Uterus (tissue), 2 donors: ENCODE measurements at regions not wholly inside any gene's neighbourhood (a gene's known extent, or its start where the extent isn't known, plus 50 kb on each side); places are given as distances from the start of the nearest gene placed in this dataset.

Experiments
- CTCF ChIP-seq, 4 experiments: fragments of 200-600 bp in 2 of 4; fragments of 450-650 bp in 2 of 4; sonication (generic) in 2 of 4; IDR thresholded peaks; one replicate each; pipeline ENCODE4 v1.5.1; 2016 to 2019; ENCODE audit warnings: antibody characterized with exemption in 4 of 4, mild to moderate bottlenecking in 2 of 4, moderate library complexity in 1 of 4
- POLR2A ChIP-seq, 2 donors: fragments of 450-650 bp; IDR thresholded peaks; one replicate each; pipeline ENCODE4 v1.6.1; 2016; ENCODE audit warnings: antibody characterized with exemption in 2 of 2, mild to moderate bottlenecking in 1 of 2, moderate library complexity in 1 of 2

GRCh38 chr3:40713306-40713705 is 188.5 kb downstream of the ZNF621 start:
- TF ChIP-seq CTCF (IDR thresholded peaks at IDR 0.05) (no peak), POLR2A (IDR thresholded peaks at IDR 0.05) (no peak)
